NOMO-1 treated with DMSO at 0.1 percent for 48 hours (cell line): ENCODE measurements at regions not wholly inside any gene's neighbourhood (a gene's known extent, or its start where the extent isn't known, plus 50 kb on each side); places are given as distances from the start of the nearest gene placed in this dataset.

Experiments used
- DNase-seq: peaks from one replicate; lab custom pipeline; 2025; ENCODE audit not compliant: unreplicated experiment; lab: John Stamatoyannopoulos, UW

DNA sequence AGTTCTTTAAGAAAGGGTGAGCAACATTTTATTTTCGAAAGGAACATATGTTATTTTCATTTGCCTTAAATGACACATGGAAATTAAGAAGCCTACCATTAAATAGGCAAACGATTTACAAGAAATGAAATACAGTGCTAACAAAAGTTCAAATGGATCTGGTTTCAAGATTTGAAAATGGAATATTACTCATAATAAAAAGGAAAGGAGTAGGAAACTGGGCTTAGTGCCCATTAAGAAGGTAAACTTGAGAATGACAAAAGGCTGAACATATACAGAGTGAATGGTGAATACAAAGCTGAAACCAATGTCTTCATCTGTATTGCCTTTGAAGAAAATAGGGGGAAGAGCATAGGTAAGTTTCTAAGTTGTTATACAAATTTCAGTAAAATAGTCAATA lies 974.2 kb upstream of the C9orf72 start:
- DNase-seq: no peak

DNA sequence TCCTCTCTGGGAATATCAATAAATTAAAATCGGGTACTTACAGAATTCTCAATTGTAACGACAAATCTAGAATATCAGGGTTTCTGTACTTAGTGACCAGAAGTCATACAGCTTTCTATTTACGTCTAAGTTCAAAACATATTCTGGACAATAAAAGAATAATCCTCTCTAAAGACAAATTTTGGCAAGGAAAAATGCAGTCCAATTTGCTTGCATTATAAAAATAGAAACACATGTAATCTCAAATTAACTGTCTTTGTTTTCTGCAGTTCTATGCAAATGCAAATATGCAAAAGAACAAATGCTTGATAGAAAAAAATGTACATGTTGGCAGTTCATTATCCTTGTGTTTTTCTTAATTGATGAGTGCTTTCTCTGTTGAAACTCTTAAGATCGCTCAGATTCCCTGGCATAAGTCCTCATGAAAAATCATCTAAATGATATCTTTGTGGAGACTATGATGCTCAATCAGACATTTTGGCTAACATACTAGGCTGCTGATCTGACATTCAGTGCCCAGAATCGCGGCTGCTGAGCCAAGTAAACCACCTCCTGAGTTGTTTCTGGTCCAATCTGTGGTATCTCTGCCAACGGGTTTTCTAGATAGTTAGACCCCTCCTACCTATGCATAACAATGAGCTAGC lies 990.1 kb upstream of the C9orf72 start:
- no peak for DNase-seq

DNA sequence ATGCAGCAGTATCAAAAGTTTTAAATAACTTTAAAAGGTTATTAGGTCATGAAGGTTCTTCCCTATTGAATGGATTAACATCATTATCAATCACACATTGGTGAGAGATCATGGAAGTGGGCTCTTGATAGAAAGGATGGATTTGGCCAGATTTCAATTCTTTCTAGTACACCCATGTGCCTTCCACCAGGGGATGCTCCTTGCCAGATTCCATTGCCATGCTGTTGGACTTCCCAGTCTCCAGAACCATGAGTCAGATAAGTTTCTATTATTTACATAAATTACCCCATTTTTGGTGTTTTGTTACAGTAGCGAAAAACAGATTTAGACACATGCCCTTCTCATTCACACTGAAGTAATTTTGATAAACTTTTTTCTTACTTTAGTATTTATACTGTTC lies 1010.6 kb upstream of the C9orf72 start:
- DNase-seq: no peak

DNA sequence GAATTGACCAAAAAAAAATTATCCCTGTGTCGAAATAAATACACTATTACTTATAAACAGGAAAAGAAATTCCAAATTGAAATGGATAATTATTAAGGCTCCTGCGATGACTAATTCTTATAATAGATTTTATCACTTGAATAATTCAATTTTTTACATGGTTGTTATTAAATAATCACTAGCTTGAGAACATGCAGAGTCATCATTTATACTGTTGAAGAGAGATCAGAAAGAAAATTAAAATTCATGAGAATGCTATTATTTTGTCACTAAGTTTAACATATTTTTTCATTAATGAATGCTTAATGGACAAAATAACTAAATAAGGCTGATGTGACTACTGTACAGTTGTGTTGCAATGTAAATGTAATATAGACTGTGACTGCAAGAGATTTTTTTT lies 1011.3 kb upstream of the C9orf72 start:
- DNase-seq: no peak

DNA sequence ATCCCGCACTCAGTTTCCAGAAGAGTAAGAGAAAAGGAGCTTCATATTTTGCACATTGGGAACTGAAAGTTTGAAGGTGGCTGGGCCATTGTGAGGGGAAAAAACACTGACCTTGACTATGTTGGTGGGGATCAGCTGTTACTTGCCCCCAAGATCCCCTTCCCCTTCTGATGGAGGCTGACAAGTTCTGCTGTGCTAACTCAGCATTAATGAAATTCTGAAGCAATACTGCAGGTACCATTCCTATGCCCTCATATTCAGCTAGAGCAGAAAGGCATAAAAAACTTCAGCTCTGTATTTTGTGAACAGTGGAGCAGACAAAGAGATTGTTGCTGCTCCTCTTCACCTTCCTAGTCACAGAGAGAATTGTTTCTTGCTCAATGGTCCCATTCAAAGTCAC lies 1013.8 kb upstream of the C9orf72 start:
- DNase-seq: no peak

DNA sequence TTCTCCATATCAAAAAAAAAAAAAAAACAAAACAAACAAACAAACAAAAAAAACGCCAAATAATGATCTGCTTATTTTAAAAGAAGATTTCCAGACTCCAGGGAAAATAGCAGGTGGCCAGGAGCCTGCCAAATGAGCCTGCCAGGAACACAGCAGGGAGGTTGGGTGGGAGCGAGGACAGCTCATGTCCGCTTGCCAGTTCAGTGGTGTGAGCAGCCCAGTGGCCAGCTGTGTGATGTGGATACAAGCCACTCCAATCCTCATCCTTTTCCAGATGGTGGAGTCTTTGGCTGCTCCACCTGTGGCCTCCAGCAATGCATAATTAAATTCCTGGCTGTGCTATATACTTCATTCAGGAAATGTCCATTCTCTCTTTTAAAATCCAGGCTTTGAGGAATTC lies 1025.1 kb upstream of the C9orf72 start:
- DNase-seq: no peak

- DNase-seq: no peak
These were observed 1026.9 kb upstream of the C9orf72 start for GRCh38 chr9:28600226-28600625.

- DNase-seq: no peak
These were observed 1034.6 kb upstream of the C9orf72 start for GRCh38 chr9:28607843-28608242.

- no peak for DNase-seq
These were observed 1037.1 kb upstream of the C9orf72 start for GRCh38 chr9:28610339-28610738.

DNA sequence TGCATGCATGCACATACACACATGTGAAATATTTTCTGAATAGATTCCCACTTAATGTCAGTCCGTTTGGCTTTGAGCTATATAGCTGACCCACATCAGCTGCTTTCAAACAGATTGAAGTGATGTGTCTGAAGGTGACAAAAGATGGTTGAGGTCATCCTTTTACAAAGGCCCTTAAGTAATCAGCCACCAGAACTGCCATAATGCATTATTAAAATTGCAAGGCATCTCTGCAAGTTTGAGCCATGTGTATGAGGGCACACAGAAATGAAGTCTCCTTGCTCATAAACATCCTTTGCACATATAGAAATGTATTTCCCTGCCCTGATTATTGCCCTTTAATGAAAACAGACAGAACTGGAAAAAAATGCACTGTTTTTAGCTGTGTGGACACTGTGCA lies 1043.0 kb upstream of the C9orf72 start:
- DNase-seq: no peak

GRCh38 chr9:28620011-28620410 lies 1046.7 kb upstream of the C9orf72 start:
- no peak for DNase-seq

DNA sequence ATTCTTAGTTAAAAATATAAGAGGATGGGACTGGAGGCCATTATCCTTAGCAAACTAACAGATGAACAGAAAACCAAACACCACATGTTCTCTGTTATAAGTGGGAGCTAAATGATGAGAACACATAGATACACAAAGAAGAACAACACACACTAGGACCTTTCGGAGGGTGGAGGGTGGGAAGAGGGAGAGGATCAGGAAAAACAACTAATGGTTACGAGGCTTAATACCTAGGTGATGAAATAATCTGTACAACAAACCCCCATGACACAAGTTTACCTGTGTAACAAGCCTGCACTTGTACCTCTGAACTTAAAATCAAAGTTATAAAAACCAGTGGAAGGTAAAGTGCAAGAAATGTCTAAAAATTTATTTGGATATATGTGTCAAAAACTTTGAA lies 1047.4 kb upstream of the C9orf72 start:
- DNase-seq: no peak

DNA sequence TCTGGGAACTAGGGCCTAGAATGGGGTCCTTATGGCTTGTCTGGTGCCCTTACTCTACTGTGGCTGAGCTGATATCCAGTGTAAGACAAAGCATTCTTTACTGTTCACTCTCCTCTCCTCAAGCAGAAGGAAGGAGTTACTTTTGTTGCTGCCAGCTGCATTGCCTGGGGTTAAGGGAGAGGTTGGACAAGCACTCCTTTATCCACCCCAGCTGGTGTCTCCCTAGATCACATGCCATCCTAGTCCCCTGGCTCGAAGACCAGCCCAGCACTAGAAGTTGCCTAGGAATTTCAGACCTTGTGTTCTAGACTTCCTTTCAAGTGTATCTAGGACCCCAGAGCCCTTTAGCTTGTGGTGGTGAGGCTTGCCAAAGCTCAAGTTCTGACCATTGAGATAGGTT lies 1051.5 kb upstream of the C9orf72 start:
- no peak for DNase-seq

DNA sequence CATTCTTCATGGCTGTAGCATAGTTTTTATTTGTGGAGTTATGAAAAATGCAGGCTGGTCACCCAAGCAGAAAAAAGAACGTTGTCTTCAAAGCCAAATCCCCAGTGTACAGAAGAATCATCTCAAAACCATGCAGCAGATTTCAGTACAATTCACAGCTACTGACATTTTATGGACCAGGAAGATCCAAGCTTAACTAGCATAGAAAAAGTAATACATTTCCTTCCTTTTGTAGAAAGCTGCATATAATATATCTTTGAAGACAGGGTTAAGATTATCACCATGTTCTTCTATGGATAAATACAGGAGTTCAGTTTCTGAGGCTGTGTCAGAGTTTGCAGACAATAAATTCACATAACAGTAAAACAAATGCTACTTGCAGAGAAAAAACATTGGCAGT lies 1054.8 kb upstream of the C9orf72 start:
- DNase-seq: no peak

DNA sequence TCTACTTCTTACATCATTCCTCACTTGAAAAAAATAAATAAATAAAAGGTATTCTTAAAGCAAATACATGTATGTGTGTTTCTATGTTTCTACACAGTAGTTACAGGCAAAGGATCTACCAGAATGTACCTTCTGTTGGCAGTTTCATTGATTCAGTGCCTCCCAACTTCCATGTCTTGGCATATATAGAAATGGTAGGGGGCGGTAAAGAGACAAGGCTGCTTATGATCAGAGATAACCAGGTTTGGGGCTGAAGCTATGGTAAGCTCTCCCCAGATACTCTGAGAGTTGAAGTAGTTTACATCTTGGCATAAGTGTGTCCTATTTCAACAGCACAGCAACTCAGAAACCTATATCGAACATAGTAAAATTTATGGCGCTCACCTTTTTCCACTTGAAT lies 1075.4 kb upstream of the C9orf72 start:
- no peak for DNase-seq

GRCh38 chr9:28650327-28650726 lies 1077.0 kb upstream of the C9orf72 start:
- no peak for DNase-seq

- DNase-seq: no peak
These were observed 1077.9 kb upstream of the C9orf72 start for GRCh38 chr9:28651050-28651722.

DNA sequence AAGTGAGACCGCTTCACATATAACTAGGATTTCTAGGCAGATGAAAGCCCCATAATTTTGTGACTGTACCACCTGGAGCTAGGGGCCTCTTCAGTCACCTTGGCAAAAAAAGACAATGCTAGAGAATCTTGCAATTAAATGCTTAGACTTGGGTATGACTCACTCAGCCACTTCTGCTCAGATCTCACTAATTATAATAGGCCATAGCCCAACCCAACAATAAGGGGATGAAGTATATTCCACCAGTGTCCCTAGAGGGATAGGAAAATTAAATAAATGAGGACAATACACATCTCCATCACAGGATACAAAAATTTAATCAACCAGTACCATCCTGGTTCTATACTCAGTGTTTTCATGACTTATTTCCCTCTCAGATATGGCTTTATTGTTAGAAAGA lies 1079.9 kb upstream of the C9orf72 start:
- no peak for DNase-seq

DNA sequence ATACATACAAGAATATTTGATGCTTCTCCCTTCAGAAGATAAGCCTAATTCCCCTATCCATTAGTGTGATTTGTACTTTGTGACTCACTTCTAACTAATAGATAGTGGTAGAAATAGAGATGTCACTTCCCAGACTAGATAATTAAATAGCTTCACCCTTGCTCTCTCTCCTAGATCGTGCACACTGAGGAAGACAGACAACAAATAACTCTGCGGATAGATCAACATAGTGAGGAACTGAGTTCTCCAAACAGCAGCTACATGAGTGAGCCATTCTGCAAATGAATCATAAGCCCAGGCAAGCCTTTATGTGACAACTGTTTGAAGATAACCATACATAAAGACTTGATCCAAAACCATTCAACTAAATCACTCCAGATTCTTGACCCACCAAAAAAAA lies 1083.4 kb upstream of the C9orf72 start:
- DNase-seq: no peak

DNA sequence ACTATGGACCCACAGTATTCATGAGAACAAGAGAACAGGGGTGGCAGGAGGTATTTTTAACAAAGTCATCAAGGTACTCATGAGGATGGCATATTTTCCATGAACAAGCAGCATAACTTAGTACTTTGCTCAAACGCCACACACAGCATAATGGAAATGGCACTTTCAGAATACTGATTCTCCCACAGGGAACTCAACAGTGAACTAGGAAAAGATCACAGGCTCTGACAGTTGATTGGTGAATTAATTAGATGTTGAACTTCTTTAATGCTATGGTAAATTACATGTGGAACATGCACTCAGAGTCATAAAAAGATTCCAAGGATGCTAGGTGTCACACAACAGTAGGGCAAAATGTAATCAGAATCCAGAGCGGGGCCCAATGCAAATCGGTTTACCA lies 1088.6 kb upstream of the C9orf72 start:
- no peak for DNase-seq

DNA sequence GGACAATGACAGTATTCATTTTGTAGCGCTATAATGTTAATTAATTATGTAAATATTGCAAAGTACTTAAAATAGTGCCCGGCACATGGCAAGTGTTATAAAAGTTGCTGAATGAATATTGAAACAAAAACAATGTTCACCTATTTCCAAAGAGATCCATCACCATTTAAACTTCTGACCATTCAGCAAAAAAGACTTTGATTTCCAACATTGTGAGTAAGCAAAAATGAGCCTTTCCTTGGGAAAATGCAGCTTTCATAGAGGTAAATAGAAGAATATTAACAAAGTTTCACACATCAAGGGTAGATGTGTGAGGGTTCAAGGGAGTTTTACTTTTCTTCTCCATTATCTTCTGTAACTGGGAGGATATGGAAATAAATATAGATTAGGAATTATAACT lies 1089.4 kb upstream of the C9orf72 start:
- no peak for DNase-seq

DNA sequence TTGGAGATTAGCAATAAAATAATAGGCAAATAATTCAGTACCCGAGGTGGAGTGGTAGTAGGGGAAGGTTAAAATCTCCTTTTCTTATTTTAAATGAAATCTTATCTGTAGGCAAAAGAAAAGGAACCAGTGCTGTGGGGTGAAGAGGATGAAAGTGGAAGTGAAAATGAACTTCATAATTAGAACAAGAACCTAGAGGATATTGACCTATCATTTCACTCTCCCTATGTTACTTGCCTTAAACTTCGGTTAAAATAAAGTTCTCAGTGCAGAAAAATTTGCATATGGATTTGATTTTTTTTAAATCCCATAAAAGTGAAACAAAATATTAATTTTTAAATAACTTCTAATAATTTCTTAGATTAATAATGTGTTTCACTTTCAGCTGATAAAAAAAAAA lies 1094.9 kb upstream of the C9orf72 start:
- no peak for DNase-seq

GRCh38 chr9:28671000-28671399 lies 1097.7 kb upstream of the C9orf72 start:
- DNase-seq: no peak
